ENCODE measurements at regions not wholly inside any gene's neighbourhood (a gene's known extent, or its start where the extent isn't known, plus 50 kb on each side); places are given as distances from the start of the nearest gene placed in this dataset.

GRCh38 chr20:23201658-23202057, 115.5 kb upstream of the CD93 start:
- no peak for DNase-seq

GRCh38 chr20:23200914-23201313, 114.8 kb upstream of the CD93 start:
- DNase-seq = peak; percentile 28 to 29

GRCh38 chr20:23200413-23200812, 114.3 kb upstream of the CD93 start:
- DNase-seq = no peak

- no peak for DNase-seq
These were observed 113.2 kb upstream of the CD93 start for GRCh38 chr20:23199356-23199755.

- DNase-seq = no peak
These were observed 112.7 kb upstream of the CD93 start for GRCh38 chr20:23198815-23199214.

- no peak for DNase-seq
These were observed 111.7 kb upstream of the CD93 start for GRCh38 chr20:23197836-23198235.

GRCh38 chr20:23195636-23196035, 109.5 kb upstream of the CD93 start:
- no peak for DNase-seq

- DNase-seq = no peak
These were observed 107.8 kb upstream of the CD93 start for GRCh38 chr20:23193801-23194384.

- DNase-seq = no peak
These were observed 106.3 kb upstream of the CD93 start for GRCh38 chr20:23192469-23192868.

- no peak for DNase-seq
These were observed 104.4 kb upstream of the CD93 start for GRCh38 chr20:23190557-23190956.

GRCh38 chr20:23189854-23190253, 103.7 kb upstream of the CD93 start:
- no peak for DNase-seq

- no peak for DNase-seq
These were observed 103.2 kb upstream of the CD93 start for GRCh38 chr20:23189341-23189740.

GRCh38 chr20:23188377-23189169, 102.4 kb upstream of the CD93 start:
- no peak for DNase-seq

- no peak for DNase-seq
These were observed 101.6 kb upstream of the CD93 start for GRCh38 chr20:23187751-23188150.

GRCh38 chr20:23186808-23187207, 100.7 kb upstream of the CD93 start:
- DNase-seq = no peak

GRCh38 chr20:23180451-23180921, 94.4 kb upstream of the CD93 start:
- DNase-seq = no peak

GRCh38 chr20:23179766-23180403, 93.8 kb upstream of the CD93 start:
- DNase-seq = no peak

GRCh38 chr20:23178806-23179205, 92.7 kb upstream of the CD93 start:
- no peak for DNase-seq

GRCh38 chr20:23174821-23175220, 88.7 kb upstream of the CD93 start:
- no peak for DNase-seq

- DNase-seq = no peak
These were observed 81.3 kb upstream of the CD93 start for GRCh38 chr20:23167431-23167830.

GRCh38 chr20:23166563-23166962, 80.4 kb upstream of the CD93 start:
- DNase-seq = no peak

GRCh38 chr20:23165964-23166363, 79.8 kb upstream of the CD93 start:
- DNase-seq = no peak

- no peak for DNase-seq
These were observed 79.2 kb upstream of the CD93 start for GRCh38 chr20:23165307-23165750.

GRCh38 chr20:23164176-23164601, 78.1 kb upstream of the CD93 start:
- DNase-seq = no peak

All from NCI-H2081 (cell line).